ENCODE measurements at regions not wholly inside any gene's neighbourhood (a gene's known extent, or its start where the extent isn't known, plus 50 kb on each side); places are given as distances from the start of the nearest gene placed in this dataset.

GRCh38 chr12:126355346-126355745 is 1290.1 kb downstream of the AACS start:
- TF ChIP-seq POLR2A (IDR thresholded peaks at IDR 0.05) (no peak), CTCF (IDR thresholded peaks at IDR 0.05 in 4 of 5, conservative IDR thresholded peaks at IDR 0.05 in 1 of 5) (no peak)

Data from gastrocnemius medialis (tissue), 4 donors.